Fibroblast of the conjunctiva (primary cell): ENCODE measurements at regions not wholly inside any gene's neighbourhood (a gene's known extent, or its start where the extent isn't known, plus 50 kb on each side); places are given as distances from the start of the nearest gene placed in this dataset.
"Not testable (repeated sequence)": the region's sequence is repeated elsewhere in the genome, so short reads cannot be mapped to it uniquely, and the experiment has no call there.

Source experiments
- DNase-seq: peaks from one replicate; pipeline ENCODE4 v3.0.0-alpha.2; 2010; ENCODE audit warnings: low read depth

- no peak for DNase-seq
These were observed 119.9 kb upstream of the ATP2B2 start for GRCh38 chr3:10625323-10625722.

DNA sequence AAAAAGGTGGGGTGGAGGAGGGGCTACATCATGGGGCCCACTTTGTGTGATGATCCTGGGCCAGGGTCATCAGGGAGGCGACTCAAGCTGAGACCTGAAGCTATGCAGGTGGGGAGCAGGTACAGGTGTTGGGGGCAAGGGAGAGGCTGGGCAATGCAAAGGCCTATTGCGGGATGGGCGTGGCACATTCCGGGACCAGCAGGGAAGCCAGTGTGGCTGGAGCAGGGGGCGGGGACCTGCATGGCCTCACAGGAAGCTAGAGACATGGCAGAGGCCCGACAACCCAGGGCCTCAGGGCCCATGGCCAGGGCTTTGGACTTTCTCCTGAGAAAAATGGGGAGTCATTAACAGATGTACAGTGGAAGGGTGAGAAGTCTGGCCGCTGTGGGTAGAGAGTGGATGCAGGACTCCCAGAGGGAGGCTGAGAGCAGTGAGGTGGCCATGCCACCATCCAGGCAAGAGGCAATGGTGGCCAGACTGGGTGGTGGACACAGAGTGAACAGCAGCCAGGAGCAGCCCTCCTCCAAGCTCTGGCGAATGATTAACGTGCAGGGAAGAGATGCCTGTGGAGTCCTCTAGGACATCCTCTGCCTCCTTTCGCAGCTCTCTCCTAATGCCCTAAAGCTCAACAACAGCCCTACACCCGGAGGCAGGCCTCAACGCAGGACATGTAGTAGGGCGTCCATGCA is 122.6 kb upstream of the ATP2B2 start:
- no peak for DNase-seq

DNA sequence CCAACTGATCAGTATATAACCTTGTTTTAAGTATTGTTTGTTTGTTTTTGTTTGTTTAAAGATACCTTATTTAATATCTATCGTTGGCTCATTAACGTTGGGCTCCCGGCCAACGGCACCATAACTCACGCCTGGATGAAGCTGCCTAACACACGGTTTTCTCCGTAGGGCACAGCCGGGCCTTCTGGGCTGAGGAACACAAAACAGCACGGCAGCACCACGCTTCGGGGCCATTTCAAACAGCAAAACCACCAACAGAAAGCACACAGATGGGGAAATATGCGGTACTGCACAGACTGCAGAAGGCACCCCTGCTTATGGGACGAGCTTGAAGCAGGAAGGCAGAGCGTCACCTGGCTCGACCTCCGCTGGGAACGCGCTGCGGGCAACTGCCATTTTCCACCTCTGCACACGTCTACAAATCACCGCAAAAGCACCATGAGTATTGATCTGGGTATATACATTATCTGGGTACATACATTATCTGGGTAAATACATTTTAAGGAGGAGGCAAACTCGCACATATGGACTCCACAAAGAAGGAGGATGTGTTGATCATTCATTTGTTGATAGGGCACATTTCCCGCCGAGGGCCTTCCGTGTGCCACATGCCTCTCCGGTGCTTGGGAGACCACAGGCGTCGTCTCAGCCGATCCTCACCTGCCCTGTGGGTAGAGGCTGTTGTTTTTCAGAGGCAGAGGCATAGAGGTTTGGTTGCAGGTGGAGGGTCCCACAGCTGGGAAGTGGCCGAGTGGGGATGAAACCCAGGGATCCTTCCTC is 123.7 kb upstream of the ATP2B2 start:
- no peak for DNase-seq

- DNase-seq: no peak
These were observed 124.3 kb upstream of the ATP2B2 start for GRCh38 chr3:10629671-10630040.

DNA sequence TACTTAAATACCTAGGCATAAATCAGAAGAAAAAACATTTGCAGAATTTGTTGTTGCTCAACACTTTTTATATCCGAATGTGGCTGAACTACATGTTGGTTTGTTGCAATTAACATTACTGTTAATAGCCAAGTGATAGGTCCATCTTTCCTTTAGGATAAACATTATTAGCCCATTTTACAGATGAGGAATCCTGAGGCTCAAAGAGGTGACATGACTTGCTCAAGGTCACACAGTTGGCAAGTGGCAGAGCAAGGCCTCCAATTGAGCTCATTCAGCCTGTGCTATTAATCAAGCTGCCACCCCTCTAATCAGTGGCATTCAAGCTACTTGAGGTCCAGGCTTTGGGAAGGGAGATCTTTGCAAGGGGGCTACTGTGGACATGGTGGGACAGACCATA is 125.8 kb upstream of the ATP2B2 start:
- DNase-seq: no peak

GRCh38 chr3:10632125-10632524 is 126.7 kb upstream of the ATP2B2 start:
- DNase-seq: no peak

- no peak for DNase-seq
These were observed 127.4 kb upstream of the ATP2B2 start for GRCh38 chr3:10632741-10633140.

DNA sequence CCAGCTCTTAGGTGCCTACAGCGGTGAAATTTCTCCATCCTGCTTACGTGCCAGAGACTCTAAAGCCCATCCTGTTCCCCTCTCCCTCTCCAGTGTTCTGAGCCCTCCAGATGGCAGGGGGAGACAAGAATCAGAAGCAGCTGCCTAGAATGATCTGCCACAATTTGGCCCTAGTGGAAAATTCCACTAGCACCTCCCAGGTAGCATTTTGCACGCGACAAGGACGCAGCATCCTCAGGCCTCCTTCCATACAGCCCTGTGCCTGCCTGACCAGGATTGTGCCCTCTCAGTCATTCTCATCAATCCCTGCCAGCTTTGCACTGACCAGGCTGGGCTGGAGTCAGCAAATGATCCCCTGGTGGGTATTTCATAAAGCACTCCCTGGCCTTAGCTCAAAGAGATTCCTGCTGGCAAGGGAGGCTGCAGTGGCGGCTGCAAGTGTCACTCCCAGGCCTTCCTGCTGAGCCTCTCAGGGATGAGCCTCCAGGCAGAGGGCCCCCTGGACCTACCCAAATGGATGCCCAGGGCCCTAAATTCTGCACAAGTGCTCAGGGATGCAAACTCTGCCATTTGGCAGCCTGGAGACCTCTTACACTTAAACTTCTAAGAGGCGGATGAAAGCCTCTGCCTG is 130.2 kb upstream of the ATP2B2 start:
- no peak for DNase-seq

- DNase-seq: no peak
These were observed 132.0 kb upstream of the ATP2B2 start for GRCh38 chr3:10637342-10637741.

DNA sequence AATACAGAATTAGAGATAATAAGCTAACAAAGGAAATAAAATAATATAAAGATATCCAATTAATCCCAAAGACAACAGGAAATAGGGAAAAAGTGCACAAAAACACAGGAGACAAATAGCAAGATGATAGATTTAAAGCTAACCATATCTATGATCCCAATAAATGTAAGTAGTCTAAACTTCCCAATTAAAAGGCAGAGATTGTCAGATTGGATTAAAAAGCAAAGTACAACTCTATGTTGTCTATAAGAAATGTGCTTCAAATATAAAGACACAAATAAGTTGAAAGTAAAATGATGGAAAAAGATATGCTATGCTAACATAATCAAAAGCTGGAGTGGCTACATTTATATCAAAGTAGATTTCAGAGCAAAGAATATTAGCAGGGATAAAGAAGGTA is 133.1 kb upstream of the ATP2B2 start:
- no peak for DNase-seq

- DNase-seq: no peak
These were observed 136.4 kb upstream of the ATP2B2 start for GRCh38 chr3:10641760-10642159.

DNA sequence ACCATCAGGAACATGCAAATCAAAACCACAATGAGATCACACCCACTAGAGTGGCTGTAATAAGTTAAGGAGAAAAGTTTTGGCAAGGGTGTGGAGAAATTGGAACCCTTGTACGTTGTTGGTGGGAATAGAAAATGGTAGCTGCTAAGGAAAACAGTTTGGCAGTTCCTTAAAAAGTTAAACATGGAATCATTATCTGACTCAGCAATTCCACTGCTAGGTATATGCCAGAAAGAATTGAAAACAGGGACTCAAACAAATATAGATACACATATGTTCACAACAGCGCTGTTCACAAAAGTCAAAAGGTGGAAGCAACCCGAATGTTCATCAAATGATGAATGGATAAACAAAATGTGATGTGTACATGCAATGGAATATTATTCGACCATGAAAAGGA is 138.8 kb upstream of the ATP2B2 start:
- DNase-seq: no peak

- DNase-seq: no peak
These were observed 140.4 kb upstream of the ATP2B2 start for GRCh38 chr3:10645800-10646199.

- no peak for DNase-seq
These were observed 141.3 kb upstream of the ATP2B2 start for GRCh38 chr3:10646531-10647335.

- no peak for DNase-seq
These were observed 142.0 kb upstream of the ATP2B2 start for GRCh38 chr3:10647376-10647775.

GRCh38 chr3:10648181-10648580 is 142.8 kb upstream of the ATP2B2 start:
- DNase-seq: no peak

DNA sequence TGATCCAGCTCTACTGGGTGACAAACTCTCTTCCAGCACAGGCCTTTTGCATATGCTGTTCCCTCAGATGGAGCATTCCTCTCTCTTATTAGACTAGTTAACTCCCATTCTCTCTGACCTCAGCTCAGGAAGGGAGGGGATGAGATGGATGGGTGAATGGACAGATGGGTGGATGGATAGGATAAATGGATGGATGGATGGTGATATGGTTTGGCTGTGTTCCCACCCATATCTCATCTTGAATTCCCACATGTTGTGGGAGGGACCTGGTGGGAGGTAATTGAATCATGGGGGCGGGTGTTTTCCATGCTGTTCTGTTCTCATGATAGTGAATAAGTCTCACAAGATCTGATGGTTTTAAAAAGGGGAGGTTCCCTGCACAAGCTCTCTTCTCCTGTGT is 144.1 kb upstream of the ATP2B2 start:
- DNase-seq: not testable (repeated sequence)

GRCh38 chr3:10651506-10651905 is 146.1 kb upstream of the ATP2B2 start:
- no peak for DNase-seq

- no peak for DNase-seq
These were observed 147.9 kb upstream of the ATP2B2 start for GRCh38 chr3:10653241-10653640.

DNA sequence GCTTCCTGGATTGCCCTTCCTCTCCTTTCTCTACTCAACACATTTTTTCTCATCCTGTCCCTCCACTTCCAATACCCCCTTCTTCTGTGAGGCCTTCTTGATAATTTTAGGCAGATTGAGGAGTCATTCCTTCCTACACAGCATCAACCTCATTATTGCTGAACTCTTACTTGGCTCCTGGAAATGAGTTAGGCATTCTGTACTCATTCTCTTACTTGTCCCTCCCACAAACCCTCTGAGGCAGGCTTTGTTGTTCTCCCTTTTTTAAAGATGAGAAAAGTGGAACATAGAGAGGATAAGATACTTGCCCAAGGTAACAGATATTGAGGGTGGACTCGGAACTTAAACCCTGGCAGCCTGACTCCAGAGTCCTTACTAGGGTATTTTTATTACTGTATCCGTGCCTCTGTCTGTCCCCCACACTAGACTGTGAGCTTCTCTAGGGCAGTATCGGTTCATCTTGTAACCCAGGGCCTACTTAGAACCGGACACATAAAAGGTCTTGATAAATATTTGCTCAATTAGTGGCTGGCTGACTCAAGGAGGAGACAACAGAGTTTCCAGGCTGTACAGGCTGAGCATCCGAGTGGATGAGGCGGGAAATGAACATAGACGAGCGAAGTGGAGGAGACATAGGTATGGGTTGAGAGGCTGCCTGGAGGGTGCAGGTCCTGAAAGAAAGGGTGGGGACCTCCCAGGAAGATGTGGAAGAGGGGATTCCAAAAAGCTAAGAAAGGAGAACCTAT is 148.7 kb upstream of the ATP2B2 start:
- DNase-seq: no peak

GRCh38 chr3:10655105-10655504 is 149.7 kb upstream of the ATP2B2 start:
- no peak for DNase-seq

- not testable (repeated sequence) for DNase-seq
These were observed 152.0 kb upstream of the ATP2B2 start for GRCh38 chr3:10657339-10657738.
